Forelimb muscle (tissue), 1 donor: ENCODE measurements at regions not wholly inside any gene's neighbourhood (a gene's known extent, or its start where the extent isn't known, plus 50 kb on each side); places are given as distances from the start of the nearest gene placed in this dataset.

Source experiments
- DNase-seq: peaks from one replicate; pipeline ENCODE4 v3.0.0-alpha.2; 2013; ENCODE audit warnings: low read depth

- DNase-seq = no peak
Measured at GRCh38 chr5:158369241-158369640, 510.3 kb upstream of the CLINT1 start.

DNA sequence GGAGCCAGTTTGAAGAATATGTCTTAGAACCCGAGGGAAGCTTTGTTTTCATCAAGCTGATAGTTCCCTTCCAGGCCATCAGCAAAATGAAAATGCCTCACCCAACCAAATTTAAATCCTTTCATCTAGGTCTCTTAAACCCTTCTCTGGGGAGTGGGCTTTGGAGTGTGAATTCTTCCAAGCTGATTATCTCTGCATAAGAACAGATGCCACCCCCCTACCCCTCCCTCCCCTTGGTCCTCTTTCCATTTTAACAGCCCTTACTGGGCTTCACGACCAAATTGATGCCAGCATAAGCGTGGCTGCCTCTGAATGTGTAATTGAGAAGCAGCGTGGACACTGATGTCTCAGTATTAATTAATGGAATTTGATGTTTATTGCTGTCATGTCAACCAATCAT is 509.7 kb upstream of the CLINT1 start:
- no peak for DNase-seq

DNA sequence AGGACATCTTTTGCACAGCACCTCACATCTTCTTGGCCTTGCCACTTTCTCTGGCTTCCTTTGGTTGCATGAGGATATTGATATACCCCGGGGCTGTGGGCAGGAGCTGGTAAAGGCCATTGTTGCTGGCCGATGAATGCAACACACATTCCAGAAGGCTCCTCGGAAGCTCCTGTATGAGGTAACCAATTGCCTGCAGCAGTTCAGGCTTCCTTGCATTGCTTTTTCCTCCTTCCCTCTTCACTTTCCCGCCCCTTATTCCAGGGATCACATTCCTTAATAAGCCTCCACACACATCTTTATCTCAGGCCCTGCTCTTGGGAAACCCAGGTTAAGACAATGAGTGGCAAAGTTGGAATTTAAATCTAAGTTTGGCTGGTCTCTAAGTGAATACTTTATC is 505.4 kb upstream of the CLINT1 start:
- no peak for DNase-seq

DNA sequence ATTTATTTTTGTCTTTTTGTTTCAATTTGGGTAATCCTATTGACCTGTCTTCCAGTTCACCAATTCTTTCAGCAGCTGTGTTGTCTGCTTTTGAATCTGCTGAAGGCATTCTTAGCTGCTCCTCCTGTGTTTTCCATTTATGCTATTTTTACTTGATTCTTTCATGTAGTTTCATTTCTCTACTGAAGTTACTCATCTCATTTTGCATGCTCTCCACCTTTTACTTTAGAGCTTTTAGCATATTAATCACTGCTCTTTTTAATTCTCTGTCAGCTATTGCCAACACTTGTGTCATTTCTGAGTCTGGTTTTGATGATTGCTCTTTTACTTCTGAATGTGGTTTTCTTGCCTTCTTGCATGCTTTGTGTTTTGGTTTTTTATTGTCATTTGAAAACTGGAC is 496.0 kb upstream of the CLINT1 start:
- DNase-seq = no peak

- DNase-seq = no peak
Measured at GRCh38 chr5:158351485-158352125, 492.7 kb upstream of the CLINT1 start.

DNA sequence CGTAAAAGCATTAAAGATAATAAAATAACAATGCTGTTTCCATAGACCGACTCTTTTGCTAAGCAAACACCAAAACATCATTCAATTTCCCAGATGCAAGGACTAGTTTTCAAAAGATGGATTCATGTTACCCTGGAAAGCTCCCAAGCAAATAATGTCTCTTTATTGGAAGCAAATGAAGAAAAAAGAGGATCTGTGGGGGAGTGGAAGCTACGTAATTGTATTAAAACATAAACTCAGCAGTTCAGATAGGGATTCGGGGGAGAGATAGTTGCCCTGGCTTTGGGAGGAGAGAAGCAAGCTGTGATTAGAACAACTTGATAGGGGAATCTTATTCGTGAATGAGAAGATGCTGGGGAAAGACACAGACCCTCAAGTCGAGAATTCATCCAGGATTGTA is 491.0 kb upstream of the CLINT1 start:
- DNase-seq = peak; percentile 67

- DNase-seq = no peak
Measured at GRCh38 chr5:158344376-158344775, 485.4 kb upstream of the CLINT1 start.

DNA sequence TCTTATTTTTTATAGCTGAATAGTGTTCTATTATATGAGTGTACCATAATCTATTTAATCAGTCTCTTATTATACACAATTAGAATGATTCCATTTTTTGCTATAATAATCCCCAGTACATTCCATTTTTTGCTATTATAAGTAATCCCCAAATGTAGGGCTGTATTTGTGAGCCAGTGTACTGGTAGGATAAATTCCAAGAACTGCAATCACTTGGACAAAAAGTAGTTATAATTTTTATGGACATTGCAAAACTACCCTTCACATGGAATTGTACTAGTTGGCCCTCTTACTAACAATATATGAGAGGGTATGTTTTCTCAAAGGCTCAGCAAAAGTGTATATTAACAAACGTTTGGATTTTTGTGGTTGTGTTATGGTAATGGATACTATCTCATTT is 481.7 kb upstream of the CLINT1 start:
- DNase-seq = no peak

GRCh38 chr5:158326256-158326655 is 467.3 kb upstream of the CLINT1 start:
- DNase-seq = no peak

DNA sequence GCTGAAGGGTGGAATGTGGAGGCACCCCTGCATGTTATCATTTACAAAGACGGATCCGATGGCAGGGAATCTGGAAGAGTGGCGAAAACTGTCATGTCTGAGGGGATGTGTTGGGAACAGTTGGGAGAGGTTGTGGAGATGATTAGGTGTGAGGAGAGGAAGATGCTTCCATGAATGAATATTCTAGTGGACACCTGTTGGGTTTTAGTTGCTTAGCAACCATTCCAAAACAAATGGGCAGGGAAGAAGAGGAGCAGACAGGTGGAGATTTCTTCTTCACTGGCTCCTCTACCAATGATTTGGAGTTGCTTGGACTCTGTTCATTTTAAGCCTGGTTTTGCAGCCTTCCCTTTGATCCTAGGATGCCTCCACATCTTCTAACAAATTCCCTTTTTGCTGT is 465.3 kb upstream of the CLINT1 start:
- DNase-seq = no peak

DNA sequence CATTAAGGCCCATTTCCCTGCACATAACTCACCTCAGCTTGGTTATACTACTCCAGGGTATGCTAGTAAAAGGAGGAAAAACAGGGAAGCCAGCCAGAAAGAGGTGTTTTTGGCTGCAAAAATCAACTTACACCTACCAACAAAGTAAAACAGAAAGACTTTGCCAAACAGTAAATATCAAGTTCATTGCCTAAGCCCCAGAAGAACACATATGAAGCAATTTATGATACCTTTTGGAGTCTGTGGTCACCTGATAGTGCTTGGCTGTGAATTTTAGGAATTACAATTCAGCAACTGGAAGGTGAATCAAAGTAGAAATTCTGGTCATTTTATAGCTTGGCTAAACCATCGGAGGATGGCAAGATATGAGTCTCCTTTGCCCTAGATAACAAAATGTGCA is 463.7 kb upstream of the CLINT1 start:
- no peak for DNase-seq

GRCh38 chr5:158320934-158321333 is 462.0 kb upstream of the CLINT1 start:
- no peak for DNase-seq

DNA sequence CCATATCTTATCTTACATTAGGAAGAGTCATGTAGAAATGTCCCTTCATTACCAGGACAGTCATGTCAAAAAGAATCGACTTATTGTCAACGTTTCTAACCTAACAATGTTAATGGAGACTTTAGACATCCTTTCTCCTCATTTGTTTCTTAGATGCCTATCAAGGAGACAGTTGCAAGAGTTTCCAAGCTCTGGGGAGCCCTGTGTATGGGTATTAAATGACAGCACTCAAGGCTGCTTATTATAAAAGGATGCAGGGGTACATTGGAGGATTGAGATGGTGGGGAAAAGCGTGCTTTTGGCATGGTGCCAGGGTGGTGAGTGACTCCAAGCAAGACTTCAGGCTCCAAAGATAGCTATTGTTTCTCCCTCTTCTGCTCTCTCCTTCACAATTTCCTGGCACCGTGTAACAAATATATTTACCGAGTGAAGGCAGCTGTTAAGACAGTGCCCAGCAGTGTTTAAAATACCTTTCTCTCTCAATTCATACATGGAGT is 461.3 kb upstream of the CLINT1 start:
- no peak for DNase-seq

DNA sequence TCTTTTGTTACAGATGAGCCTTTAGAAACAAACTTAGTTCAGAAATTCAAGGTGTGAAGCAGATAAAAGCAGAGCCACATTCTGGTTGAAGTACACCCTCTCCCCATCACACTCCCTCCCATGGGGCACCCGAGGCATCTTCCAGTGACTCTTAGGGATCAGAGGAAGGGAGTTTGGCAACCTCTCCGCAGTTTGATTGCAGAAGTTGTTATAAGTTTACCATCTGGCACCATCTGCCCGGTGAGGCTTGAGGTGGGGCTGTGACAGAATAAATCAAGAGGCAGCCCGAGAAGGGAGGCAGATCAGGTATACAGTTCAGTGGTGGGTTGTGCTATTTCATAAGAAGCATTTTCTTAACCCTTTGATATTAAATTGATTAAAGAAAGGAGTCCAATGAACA is 458.6 kb upstream of the CLINT1 start:
- no peak for DNase-seq

DNA sequence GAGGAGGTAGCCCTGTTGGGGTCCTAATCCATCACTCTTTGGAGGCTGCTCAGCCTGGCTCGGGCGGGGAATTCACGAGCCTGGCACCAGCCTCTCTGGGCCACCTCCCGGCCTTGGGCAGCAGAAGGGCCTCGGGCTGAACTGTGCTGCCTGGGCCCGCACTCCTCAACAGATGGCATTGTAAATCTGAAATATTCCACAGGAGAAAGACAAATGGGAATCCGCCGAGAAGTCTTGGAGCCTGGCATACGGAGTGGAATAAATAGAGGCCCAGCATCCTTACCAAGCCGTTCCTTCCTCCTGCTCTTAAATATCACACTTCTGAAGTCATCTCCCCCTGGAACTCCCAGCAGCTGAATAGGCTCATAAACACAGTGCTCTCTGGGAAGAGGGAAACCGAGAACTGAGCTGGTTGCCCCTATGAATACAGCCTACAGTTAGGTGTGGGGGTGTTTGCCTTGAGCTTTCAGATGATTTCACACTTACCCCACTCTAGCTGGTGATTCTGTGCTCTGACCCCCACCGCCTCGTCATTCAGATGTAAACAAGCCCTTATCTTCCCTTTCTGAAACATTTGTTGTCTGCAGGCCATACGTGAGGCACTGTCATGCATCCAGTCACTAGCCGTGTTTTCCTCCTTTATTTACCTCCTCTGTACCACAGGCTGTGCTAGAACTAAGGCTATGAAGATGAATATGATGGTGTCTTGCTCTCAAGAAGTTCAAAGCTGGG is 455.0 kb upstream of the CLINT1 start:
- DNase-seq = no peak

DNA sequence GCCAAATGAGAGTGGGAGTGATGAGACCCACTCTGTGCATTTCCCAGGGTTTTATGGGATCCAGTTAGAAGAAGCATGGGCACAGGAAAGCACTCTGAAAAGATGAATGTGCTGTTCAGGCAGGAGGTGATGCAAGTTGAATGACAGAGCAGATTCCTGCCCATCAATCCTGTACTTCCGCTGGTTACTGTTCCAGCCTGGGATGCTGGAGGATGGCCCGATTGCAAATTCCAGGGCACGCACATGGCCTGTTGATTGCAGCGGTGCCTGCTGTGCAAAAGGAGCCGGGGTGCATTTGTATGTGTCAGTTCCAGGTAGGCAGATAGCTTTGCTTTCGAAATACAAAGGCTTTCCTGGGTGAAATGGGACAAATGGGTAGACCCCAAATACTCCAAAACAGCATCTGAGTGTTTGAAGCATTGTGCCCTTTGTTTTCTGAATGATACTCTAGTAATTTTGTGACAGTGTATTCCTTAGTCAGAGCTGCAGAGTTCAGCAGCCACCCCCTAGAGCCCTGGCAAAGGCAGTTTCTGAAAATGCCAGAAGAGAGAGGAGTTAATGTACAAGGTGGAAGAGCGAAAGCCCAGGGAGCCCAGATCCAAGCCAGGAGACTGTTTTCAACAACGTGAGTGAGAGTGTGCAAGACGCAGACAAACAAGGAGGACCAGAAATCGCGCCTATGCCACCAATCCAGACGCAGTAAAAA is 454.2 kb upstream of the CLINT1 start:
- no peak for DNase-seq

DNA sequence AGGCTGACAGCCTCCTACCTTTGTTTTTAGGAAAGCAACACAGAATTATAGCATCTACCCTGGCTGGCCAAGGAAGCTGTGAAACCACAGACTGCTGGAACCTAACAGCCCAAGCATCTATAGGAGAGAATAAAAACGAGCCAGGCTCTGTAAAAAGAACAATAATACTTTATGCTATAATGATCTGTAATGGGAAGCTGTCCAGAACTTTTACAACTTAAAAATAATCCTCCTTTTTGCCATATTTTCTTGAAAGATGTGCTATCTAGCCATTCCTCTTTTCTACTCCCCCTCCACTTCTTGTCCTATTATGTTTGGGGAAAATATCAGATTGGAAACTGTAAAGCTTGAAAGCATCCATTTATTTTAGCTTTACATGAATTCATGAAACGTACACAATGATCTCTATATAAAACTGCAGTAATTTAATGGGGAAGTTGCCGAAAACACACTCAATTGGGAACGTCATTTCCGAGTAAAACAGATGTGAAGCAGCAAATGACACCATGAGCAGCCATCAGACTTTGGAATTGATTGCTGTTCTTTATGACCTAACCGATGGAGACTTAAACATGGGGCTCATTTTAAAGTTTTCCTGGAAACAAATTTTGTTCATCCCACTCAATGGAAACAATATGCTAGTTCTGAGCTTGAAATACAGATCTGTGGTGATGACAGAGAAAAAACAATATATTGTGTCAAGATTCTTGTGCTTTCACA is 450.3 kb upstream of the CLINT1 start:
- no peak for DNase-seq

- no peak for DNase-seq
Measured at GRCh38 chr5:158308429-158309025, 449.6 kb upstream of the CLINT1 start.

- no peak for DNase-seq
Measured at GRCh38 chr5:158305861-158306260, 446.9 kb upstream of the CLINT1 start.

DNA sequence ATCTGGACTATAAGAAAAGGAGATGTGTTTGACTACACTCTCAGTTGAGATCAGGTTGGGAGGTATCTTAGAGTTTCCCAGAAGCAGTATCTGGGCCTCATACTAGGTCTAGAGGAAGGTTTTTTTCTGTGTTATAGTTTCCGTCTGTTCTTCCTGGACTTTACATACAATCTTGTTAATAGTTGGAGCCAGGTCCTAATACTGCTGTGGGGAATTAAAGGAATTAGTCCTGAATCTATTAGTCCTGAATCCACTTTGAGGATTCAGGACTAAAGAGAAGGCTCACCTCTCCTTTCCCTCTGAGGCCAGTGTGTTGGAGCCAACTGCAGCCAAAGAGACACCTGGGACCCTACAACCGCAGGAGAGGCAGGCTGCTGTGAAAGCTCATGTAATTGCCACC is 445.7 kb upstream of the CLINT1 start:
- DNase-seq = no peak

DNA sequence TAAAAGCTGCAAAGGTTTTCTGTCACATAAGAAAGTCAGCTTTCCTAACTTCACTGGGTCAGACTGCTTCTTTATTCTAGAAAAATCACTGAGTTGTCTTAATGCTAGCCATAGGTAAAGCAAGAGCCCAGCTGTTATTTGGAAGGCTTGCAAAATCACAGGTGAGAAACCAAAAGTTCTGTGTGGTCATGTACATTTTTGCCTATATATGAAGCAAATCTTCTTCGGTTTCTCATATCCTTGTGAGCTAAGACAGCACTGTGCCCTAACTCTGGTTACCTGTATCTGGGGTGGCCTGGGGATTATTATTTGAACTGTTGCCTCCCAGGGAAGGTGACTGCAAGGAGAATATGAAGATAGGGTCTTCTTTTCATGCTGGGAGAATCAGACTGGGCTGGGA is 444.9 kb upstream of the CLINT1 start:
- DNase-seq = no peak

GRCh38 chr5:158303275-158303674 is 444.3 kb upstream of the CLINT1 start:
- DNase-seq = no peak
